Panc1 (cell line): ENCODE measurements at regions not wholly inside any gene's neighbourhood (a gene's known extent, or its start where the extent isn't known, plus 50 kb on each side); places are given as distances from the start of the nearest gene placed in this dataset.

Experiments used
- REST ChIP-seq, 2 experiments: IDR thresholded peaks; 2 replicates each; pipeline ENCODE4 v1.6.1; 2011 to 2012; ENCODE audit warnings: low read depth in 2 of 2, control low read depth in 1 of 2, low read length in 1 of 2, mild to moderate bottlenecking in 1 of 2, moderate library complexity in 1 of 2; ENCODE audit not compliant: insufficient read depth in 1 of 2
- TCF7L2 ChIP-seq: IDR thresholded peaks from 2 replicates; pipeline ENCODE4 v1.6.1; 2011; ENCODE audit warnings: mild to moderate bottlenecking, low read depth, low read length, inconsistent platforms
- TF ChIP-seq, protein P1 (sequence below): fragments of 450-650 bp; IDR thresholded peaks from 2 replicates; pipeline ENCODE4 v1.5.1; 2017; ENCODE audit warnings: mild to moderate bottlenecking

- TF ChIP-seq, protein P1, sequence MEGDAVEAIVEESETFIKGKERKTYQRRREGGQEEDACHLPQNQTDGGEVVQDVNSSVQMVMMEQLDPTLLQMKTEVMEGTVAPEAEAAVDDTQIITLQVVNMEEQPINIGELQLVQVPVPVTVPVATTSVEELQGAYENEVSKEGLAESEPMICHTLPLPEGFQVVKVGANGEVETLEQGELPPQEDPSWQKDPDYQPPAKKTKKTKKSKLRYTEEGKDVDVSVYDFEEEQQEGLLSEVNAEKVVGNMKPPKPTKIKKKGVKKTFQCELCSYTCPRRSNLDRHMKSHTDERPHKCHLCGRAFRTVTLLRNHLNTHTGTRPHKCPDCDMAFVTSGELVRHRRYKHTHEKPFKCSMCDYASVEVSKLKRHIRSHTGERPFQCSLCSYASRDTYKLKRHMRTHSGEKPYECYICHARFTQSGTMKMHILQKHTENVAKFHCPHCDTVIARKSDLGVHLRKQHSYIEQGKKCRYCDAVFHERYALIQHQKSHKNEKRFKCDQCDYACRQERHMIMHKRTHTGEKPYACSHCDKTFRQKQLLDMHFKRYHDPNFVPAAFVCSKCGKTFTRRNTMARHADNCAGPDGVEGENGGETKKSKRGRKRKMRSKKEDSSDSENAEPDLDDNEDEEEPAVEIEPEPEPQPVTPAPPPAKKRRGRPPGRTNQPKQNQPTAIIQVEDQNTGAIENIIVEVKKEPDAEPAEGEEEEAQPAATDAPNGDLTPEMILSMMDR = no peak
- no peak for TF ChIP-seq TCF7L2
- TF ChIP-seq REST (IDR thresholded peaks at IDR 0.05; ENCODE audit: insufficient read depth in 1 of 2, low read depth in 2 of 2, low read length in 1 of 2) = no peak
Measured at GRCh38 chr3:22969276-22969675, 233.9 kb upstream of the UBE2E2 start.
